ENCODE measurements at regions not wholly inside any gene's neighbourhood (a gene's known extent, or its start where the extent isn't known, plus 50 kb on each side); places are given as distances from the start of the nearest gene placed in this dataset.

DNA sequence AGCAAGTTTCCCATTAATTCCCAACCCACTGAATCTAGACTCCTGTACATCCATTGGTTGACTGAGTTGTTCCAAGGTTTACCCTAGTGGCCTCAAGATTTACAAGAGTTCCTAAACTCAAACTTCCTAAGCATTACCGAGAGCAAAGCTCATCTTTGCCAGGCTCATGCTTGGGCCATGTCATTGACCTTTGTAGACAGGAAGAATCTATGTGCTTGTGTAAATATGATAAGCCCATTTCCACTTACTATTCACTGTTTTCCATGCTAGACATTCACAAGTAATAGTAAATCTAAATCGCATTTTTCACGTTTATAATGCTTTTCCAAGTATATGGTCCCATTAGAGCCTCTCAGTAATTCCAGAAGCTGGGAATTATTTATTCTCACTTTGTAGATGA lies 534.5 kb upstream of the CLINT1 start:
- Histone ChIP-seq H3K9me2 (replicated peaks; ENCODE audit: insufficient read depth) (no peaks in the 10 kb centered on the region), H3K4me2 (no peak overlapping the region), H3K27ac (no peak overlapping the region), H3K9me3 (ENCODE audit: low read depth) (no peaks in the 10 kb centered on the region), H3K79me2 (no peaks in the 10 kb centered on the region), H3K4me1 (ENCODE audit: insufficient read depth) (no peaks in the 10 kb centered on the region), H2AFZ (no peak overlapping the region), H3K4me3 (no peak overlapping the region), H3K36me3 (replicated peaks; ENCODE audit: insufficient read depth, low read depth) (no peaks in the 10 kb centered on the region), H3K27me3 (no peaks in the 10 kb centered on the region), H4K20me1 (ENCODE audit: insufficient read depth, poor library complexity, severe bottlenecking) (no peaks in the 10 kb centered on the region)
- DNase-seq (ENCODE audit: low spot score): no peak
- WGBS (ENCODE audit: low lambda C conversion rate, missing lambda C conversion rate): 78% methylated on average over 3 of the region's 3 CpGs
- no peak for TF ChIP-seq EZH2phosphoT487 (IDR thresholded peaks at IDR 0.05; ENCODE audit: low read depth, severe bottlenecking, unreplicated experiment)
- TF ChIP-seq, protein P1, sequence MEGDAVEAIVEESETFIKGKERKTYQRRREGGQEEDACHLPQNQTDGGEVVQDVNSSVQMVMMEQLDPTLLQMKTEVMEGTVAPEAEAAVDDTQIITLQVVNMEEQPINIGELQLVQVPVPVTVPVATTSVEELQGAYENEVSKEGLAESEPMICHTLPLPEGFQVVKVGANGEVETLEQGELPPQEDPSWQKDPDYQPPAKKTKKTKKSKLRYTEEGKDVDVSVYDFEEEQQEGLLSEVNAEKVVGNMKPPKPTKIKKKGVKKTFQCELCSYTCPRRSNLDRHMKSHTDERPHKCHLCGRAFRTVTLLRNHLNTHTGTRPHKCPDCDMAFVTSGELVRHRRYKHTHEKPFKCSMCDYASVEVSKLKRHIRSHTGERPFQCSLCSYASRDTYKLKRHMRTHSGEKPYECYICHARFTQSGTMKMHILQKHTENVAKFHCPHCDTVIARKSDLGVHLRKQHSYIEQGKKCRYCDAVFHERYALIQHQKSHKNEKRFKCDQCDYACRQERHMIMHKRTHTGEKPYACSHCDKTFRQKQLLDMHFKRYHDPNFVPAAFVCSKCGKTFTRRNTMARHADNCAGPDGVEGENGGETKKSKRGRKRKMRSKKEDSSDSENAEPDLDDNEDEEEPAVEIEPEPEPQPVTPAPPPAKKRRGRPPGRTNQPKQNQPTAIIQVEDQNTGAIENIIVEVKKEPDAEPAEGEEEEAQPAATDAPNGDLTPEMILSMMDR (IDR thresholded peaks at IDR 0.05; ENCODE audit: poor library complexity): no peak
- TF ChIP-seq EZH2 (IDR thresholded peaks at IDR 0.05; ENCODE audit: borderline replicate concordance): no peak

DNA sequence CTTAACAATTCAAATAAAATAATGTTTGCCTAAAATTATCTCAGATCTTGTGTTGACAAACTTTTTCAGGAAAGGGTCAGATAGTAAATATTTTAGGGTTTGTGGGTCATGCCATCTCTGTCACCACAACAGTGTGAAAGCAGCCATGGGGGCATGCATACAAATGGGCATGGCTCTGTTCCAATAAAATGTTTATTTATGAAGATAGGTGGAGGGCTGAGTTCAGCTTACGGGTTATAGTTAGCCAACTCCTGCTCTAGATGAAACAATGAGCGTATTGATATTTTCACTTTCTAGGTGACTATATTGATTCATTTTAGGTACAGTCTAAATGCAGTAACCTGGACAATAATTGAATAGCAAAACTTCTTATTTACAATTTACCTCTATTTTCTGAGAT lies 533.8 kb upstream of the CLINT1 start:
- Histone ChIP-seq H3K4me1 (ENCODE audit: insufficient read depth) (no peaks in the 10 kb centered on the region), H3K4me2 (no peak overlapping the region), H3K9me2 (replicated peaks; ENCODE audit: insufficient read depth) (no peaks in the 10 kb centered on the region), H3K27me3 (no peaks in the 10 kb centered on the region), H3K4me3 (no peak overlapping the region), H4K20me1 (ENCODE audit: insufficient read depth, poor library complexity, severe bottlenecking) (no peaks in the 10 kb centered on the region), H3K9me3 (ENCODE audit: low read depth) (no peaks in the 10 kb centered on the region), H3K27ac (no peak overlapping the region), H2AFZ (no peak overlapping the region), H3K79me2 (no peaks in the 10 kb centered on the region), H3K36me3 (replicated peaks; ENCODE audit: insufficient read depth, low read depth) (no peaks in the 10 kb centered on the region)
- TF ChIP-seq, protein P1 (IDR thresholded peaks at IDR 0.05; ENCODE audit: poor library complexity): no peak
- no peak for TF ChIP-seq EZH2 (IDR thresholded peaks at IDR 0.05; ENCODE audit: borderline replicate concordance)
- TF ChIP-seq EZH2phosphoT487 (IDR thresholded peaks at IDR 0.05; ENCODE audit: low read depth, severe bottlenecking, unreplicated experiment): no peak
- DNase-seq (ENCODE audit: low spot score): no peak
- 64% methylated on average over 2 of the region's 2 CpGs for WGBS (ENCODE audit: low lambda C conversion rate, missing lambda C conversion rate)

DNA sequence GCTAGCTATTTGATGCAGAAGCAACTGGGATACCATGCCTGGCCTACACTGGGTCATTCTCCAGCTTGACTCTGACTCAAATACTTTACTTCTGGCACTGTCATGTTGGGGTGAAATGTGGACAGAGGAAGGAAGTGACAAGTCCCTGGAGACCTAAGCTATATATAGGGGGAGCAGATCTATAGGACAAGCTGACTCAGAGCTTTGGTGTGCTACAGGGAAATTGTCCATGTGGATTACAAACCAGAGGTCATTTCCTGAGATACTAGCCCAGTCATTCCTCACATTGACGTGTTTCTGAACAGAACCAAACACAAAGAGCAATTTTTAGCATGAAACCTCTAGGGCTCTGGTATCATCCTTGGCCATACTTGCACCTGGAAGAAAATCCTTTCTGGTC lies 531.6 kb upstream of the CLINT1 start:
- Histone ChIP-seq H3K9me3 (ENCODE audit: low read depth) (no peaks in the 10 kb centered on the region), H4K20me1 (ENCODE audit: insufficient read depth, poor library complexity, severe bottlenecking) (no peaks in the 10 kb centered on the region), H3K4me3 (no peak overlapping the region), H2AFZ (no peak overlapping the region), H3K79me2 (no peaks in the 10 kb centered on the region), H3K27me3 (no peaks in the 10 kb centered on the region), H3K27ac (no peak overlapping the region), H3K4me1 (ENCODE audit: insufficient read depth) (no peaks in the 10 kb centered on the region), H3K36me3 (replicated peaks; ENCODE audit: insufficient read depth, low read depth) (no peaks in the 10 kb centered on the region), H3K4me2 (no peak overlapping the region), H3K9me2 (replicated peaks; ENCODE audit: insufficient read depth) (no peaks in the 10 kb centered on the region)
- WGBS (ENCODE audit: low lambda C conversion rate, missing lambda C conversion rate): 71% methylated on average over 1 of the region's 1 CpG
- TF ChIP-seq, protein P1 (IDR thresholded peaks at IDR 0.05; ENCODE audit: poor library complexity): no peak
- TF ChIP-seq EZH2 (IDR thresholded peaks at IDR 0.05; ENCODE audit: borderline replicate concordance) (no peak), EZH2phosphoT487 (IDR thresholded peaks at IDR 0.05; ENCODE audit: low read depth, severe bottlenecking, unreplicated experiment) (no peak)
- DNase-seq (ENCODE audit: low spot score): no peak

DNA sequence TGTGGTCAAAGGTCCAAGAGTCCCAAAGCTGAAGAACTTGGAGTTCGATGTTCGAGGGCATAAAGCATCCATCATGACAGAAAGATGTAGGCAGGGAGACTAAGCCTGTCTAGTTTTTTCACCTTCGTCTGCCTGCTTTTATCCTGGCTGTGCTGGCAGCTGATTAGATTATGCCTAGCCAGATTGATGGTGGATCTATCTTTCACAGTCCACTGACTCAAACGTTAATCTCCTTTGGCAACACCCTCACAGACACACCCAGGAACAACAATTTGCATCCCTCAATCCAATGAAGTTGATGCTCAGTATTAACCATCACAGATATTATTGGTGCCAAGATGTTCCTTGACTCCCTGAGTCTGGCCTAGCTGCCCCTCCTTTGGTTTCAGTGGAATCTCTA lies 530.8 kb upstream of the CLINT1 start:
- TF ChIP-seq EZH2 (IDR thresholded peaks at IDR 0.05; ENCODE audit: borderline replicate concordance) (no peak), EZH2phosphoT487 (IDR thresholded peaks at IDR 0.05; ENCODE audit: low read depth, severe bottlenecking, unreplicated experiment) (no peak)
- TF ChIP-seq, protein P1 (IDR thresholded peaks at IDR 0.05; ENCODE audit: poor library complexity): no peak
- H3K4me2 ChIP-seq: no peak overlapping the region
- H3K27me3 ChIP-seq: no peaks in the 10 kb centered on the region
- H3K27ac ChIP-seq: no peak overlapping the region
- no peaks in the 10 kb centered on the region for H3K36me3 ChIP-seq (replicated peaks; ENCODE audit: insufficient read depth, low read depth)
- no peak overlapping the region for H2AFZ ChIP-seq
- H3K9me3 ChIP-seq (ENCODE audit: low read depth): no peaks in the 10 kb centered on the region
- no peak for DNase-seq (ENCODE audit: low spot score)
- no peaks in the 10 kb centered on the region for H3K9me2 ChIP-seq (replicated peaks; ENCODE audit: insufficient read depth)
- WGBS (ENCODE audit: low lambda C conversion rate, missing lambda C conversion rate): 84% methylated on average over 4 of the region's 4 CpGs
- H4K20me1 ChIP-seq (ENCODE audit: insufficient read depth, poor library complexity, severe bottlenecking): no peaks in the 10 kb centered on the region
- H3K79me2 ChIP-seq: no peaks in the 10 kb centered on the region
- no peaks in the 10 kb centered on the region for H3K4me1 ChIP-seq (ENCODE audit: insufficient read depth)
- no peak overlapping the region for H3K4me3 ChIP-seq
